ENCODE measurements at regions not wholly inside any gene's neighbourhood (a gene's known extent, or its start where the extent isn't known, plus 50 kb on each side); places are given as distances from the start of the nearest gene placed in this dataset.

DNA sequence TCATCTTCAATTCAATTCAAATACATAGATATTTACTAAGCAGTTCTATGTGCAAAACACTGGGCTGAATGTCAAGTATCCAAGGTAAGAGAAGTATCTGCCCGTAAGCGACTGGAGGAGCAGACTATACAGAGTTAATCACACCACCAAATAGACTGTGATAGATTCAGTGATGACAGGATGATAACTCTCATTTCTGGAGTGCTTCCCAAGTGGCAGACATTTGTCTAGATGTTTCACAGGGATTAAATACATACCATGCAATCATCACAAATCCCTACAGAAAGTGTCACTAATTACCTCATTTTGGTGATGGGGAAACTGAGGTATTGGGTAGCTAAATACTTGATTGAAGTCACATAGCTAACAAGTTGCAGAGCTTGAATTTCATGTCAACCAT lies 508.7 kb upstream of the TENM4 start:
- ATAC-seq = no peak
- DNase-seq = no peak
- Histone ChIP-seq H3K27ac (ENCODE audit: low read length) (no peak overlapping the region), H3K27me3 (ENCODE audit: low read length) (no peaks in the 10 kb centered on the region; the same call in 1 of the 2 replicates), H3K36me3 (ENCODE audit: low read depth, low read length) (no peaks in the 10 kb centered on the region), H3K4me3 (ENCODE audit: low read length) (no peak overlapping the region), H3F3A (ENCODE audit: low read length, unreplicated experiment) (no peaks in the 10 kb centered on the region), H3K9me3 (ENCODE audit: low read length) (peaks cover 6% of the 10 kb centered on the region), H2AFZ (ENCODE audit: low read length) (no peak overlapping the region), H4K20me1 (ENCODE audit: low read length) (no peaks in the 10 kb centered on the region), H3K4me1 (ENCODE audit: insufficient read depth, low read length) (no peaks in the 10 kb centered on the region), H3K9ac (ENCODE audit: low read length) (no peak overlapping the region), H3K79me2 (ENCODE audit: low read length) (no peaks in the 10 kb centered on the region), H3K9me2 (replicated peaks; ENCODE audit: low read length) (no peaks in the 10 kb centered on the region), H3K4me2 (ENCODE audit: low read length) (no peak overlapping the region)
- intact Hi-C loops (cut with micrococcal nuclease) = no loop called here
- TF ChIP-seq, protein P1, sequence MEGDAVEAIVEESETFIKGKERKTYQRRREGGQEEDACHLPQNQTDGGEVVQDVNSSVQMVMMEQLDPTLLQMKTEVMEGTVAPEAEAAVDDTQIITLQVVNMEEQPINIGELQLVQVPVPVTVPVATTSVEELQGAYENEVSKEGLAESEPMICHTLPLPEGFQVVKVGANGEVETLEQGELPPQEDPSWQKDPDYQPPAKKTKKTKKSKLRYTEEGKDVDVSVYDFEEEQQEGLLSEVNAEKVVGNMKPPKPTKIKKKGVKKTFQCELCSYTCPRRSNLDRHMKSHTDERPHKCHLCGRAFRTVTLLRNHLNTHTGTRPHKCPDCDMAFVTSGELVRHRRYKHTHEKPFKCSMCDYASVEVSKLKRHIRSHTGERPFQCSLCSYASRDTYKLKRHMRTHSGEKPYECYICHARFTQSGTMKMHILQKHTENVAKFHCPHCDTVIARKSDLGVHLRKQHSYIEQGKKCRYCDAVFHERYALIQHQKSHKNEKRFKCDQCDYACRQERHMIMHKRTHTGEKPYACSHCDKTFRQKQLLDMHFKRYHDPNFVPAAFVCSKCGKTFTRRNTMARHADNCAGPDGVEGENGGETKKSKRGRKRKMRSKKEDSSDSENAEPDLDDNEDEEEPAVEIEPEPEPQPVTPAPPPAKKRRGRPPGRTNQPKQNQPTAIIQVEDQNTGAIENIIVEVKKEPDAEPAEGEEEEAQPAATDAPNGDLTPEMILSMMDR (conservative IDR thresholded peaks at IDR 0.05; ENCODE audit: low read depth, low read length) = no peak
- no peak for TF ChIP-seq EZH2phosphoT487 (IDR thresholded peaks at IDR 0.05; ENCODE audit: borderline replicate concordance, low read length)
- no peak for TF ChIP-seq EZH2 (IDR thresholded peaks at IDR 0.05; ENCODE audit: low read length, unreplicated experiment)
- BruUV-seq (replicated peaks) = no TSS peak
- CTCF ChIA-PET = no interaction called here
- POLR2A ChIA-PET (ENCODE audit: unreplicated experiment) = no interaction called here

DNA sequence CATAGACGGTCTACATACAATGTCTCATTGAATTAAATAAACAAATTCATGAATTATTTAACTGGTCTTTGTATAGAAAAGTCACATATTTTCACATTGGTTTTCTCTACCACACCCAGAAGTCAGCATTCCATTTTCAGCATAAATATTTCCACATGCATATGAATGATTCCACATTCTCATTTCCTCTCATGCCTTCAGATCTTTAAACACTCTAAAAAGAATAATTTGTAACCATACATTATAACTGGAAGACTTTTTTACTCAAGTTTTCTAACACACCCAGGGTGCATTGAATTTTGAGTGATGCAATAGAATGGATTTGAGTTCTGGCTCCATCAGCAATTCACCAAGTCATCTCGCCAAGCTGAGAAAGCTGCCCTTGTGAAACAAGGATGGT lies 501.8 kb upstream of the TENM4 start:
- H3K79me2 ChIP-seq (ENCODE audit: low read length) = no peaks in the 10 kb centered on the region
- no peak overlapping the region for H3K9ac ChIP-seq (ENCODE audit: low read length)
- H3K9me2 ChIP-seq (replicated peaks; ENCODE audit: low read length) = no peaks in the 10 kb centered on the region
- peaks cover 11% of the 10 kb centered on the region; the same call in 1 of the 2 replicates for H3K4me1 ChIP-seq (ENCODE audit: insufficient read depth, low read length)
- H2AFZ ChIP-seq (ENCODE audit: low read length) = no peak overlapping the region
- BruUV-seq (replicated peaks) = no TSS peak
- no peak overlapping the region for H3K27ac ChIP-seq (ENCODE audit: low read length)
- peaks cover 9% of the 10 kb centered on the region; the same call in 1 of the 2 replicates for H3K9me3 ChIP-seq (ENCODE audit: low read length)
- intact Hi-C loops (cut with micrococcal nuclease) = no loop called here
- H4K20me1 ChIP-seq (ENCODE audit: low read length) = no peaks in the 10 kb centered on the region
- TF ChIP-seq, protein P1 (conservative IDR thresholded peaks at IDR 0.05; ENCODE audit: low read depth, low read length) = no peak
- TF ChIP-seq EZH2phosphoT487 (IDR thresholded peaks at IDR 0.05; ENCODE audit: borderline replicate concordance, low read length) = no peak
- no peak for TF ChIP-seq EZH2 (IDR thresholded peaks at IDR 0.05; ENCODE audit: low read length, unreplicated experiment)
- ATAC-seq (no peak), DNase-seq (no peak)
- CTCF ChIA-PET = no interaction called here
- POLR2A ChIA-PET (ENCODE audit: unreplicated experiment) = no interaction called here
- H3K4me3 ChIP-seq (ENCODE audit: low read length) = no peak overlapping the region
- no peak overlapping the region for H3K4me2 ChIP-seq (ENCODE audit: low read length)
- no peaks in the 10 kb centered on the region for H3F3A ChIP-seq (ENCODE audit: low read length, unreplicated experiment)
- H3K36me3 ChIP-seq (ENCODE audit: low read depth, low read length) = no peaks in the 10 kb centered on the region
- H3K27me3 ChIP-seq (ENCODE audit: low read length) = no peaks in the 10 kb centered on the region; the same call in 1 of the 2 replicates

- H3K9me3 ChIP-seq (ENCODE audit: low read length) = peaks cover 8% of the 10 kb centered on the region; the same call in 1 of the 2 replicates
- no peaks in the 10 kb centered on the region for H3K9me2 ChIP-seq (replicated peaks; ENCODE audit: low read length)
- no peaks in the 10 kb centered on the region for H3F3A ChIP-seq (ENCODE audit: low read length, unreplicated experiment)
- no peaks in the 10 kb centered on the region for H3K36me3 ChIP-seq (ENCODE audit: low read depth, low read length)
- H3K9ac ChIP-seq (ENCODE audit: low read length) = no peak overlapping the region
- no peak overlapping the region for H2AFZ ChIP-seq (ENCODE audit: low read length)
- no peak overlapping the region for H3K4me2 ChIP-seq (ENCODE audit: low read length)
- POLR2A ChIA-PET (ENCODE audit: unreplicated experiment) = no interaction called here
- peaks cover 11% of the 10 kb centered on the region; the same call in 1 of the 2 replicates for H3K4me1 ChIP-seq (ENCODE audit: insufficient read depth, low read length)
- TF ChIP-seq, protein P1 (conservative IDR thresholded peaks at IDR 0.05; ENCODE audit: low read depth, low read length) = no peak
- TF ChIP-seq EZH2 (IDR thresholded peaks at IDR 0.05; ENCODE audit: low read length, unreplicated experiment) = no peak
- no peak for TF ChIP-seq EZH2phosphoT487 (IDR thresholded peaks at IDR 0.05; ENCODE audit: borderline replicate concordance, low read length)
- ATAC-seq (no peak), DNase-seq (no peak)
- peak overlapping the region; percentile 72; the same call in 1 of the 2 replicates for H3K27ac ChIP-seq (ENCODE audit: low read length)
- intact Hi-C loops (cut with micrococcal nuclease) = no loop called here
- no peaks in the 10 kb centered on the region for H4K20me1 ChIP-seq (ENCODE audit: low read length)
- BruUV-seq (replicated peaks) = no TSS peak
- no peaks in the 10 kb centered on the region; the same call in 1 of the 2 replicates for H3K27me3 ChIP-seq (ENCODE audit: low read length)
- H3K79me2 ChIP-seq (ENCODE audit: low read length) = no peaks in the 10 kb centered on the region
- no peak overlapping the region for H3K4me3 ChIP-seq (ENCODE audit: low read length)
- CTCF ChIA-PET = no interaction called here
Measured at GRCh38 chr11:79942090-79942489, 501.3 kb upstream of the TENM4 start.

Measured in PC-3 (cell line).